Cardiac fibroblast (primary cell): ENCODE measurements at regions not wholly inside any gene's neighbourhood (a gene's known extent, or its start where the extent isn't known, plus 50 kb on each side); places are given as distances from the start of the nearest gene placed in this dataset.

Experiments used
- DNase-seq, 2 donors: peaks; one replicate each; pipeline versions ENCODE4 v3.0.0 to v3.0.0-alpha.2; 2010; ENCODE audit warnings: low read depth in 2 of 2
- H3K4me3 ChIP-seq, 2 donors: replicated peaks in 1 of 2; 1 replicate in 1 of 2; 2 replicates in 1 of 2; pipeline ENCODE4 v1.5.1; 2011; ENCODE audit warnings: low read depth in 2 of 2, low read length in 2 of 2, mild to moderate bottlenecking in 2 of 2, moderate library complexity in 1 of 2
- TF ChIP-seq, protein P1 (sequence below): IDR thresholded peaks from one replicate; pipeline ENCODE4 v1.5.1; 2011; ENCODE audit warnings: low read depth, mild to moderate bottlenecking, low read length, inconsistent platforms

DNA sequence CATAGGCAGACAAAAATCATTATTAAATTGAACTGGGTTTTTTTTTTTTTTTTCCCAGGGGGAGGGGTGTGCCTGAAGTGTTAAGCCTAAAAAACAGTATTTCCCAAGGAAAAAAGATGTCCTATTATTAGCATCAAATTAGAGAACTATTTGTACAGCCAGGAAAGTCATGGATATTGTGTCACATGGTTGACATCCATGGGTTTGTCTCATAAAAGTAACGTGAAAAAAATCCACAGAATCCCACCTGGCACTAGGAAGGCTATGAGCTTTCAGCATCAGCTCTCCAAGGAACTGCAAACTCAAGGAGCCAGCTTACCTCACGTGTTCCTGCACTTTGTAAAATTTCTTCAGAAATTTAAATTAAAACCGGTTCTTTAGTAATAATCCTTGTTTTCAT, 69.1 kb upstream of the EGLN3 start:
- no peak for DNase-seq
- no peak overlapping the region for H3K4me3 ChIP-seq
- TF ChIP-seq, protein P1, sequence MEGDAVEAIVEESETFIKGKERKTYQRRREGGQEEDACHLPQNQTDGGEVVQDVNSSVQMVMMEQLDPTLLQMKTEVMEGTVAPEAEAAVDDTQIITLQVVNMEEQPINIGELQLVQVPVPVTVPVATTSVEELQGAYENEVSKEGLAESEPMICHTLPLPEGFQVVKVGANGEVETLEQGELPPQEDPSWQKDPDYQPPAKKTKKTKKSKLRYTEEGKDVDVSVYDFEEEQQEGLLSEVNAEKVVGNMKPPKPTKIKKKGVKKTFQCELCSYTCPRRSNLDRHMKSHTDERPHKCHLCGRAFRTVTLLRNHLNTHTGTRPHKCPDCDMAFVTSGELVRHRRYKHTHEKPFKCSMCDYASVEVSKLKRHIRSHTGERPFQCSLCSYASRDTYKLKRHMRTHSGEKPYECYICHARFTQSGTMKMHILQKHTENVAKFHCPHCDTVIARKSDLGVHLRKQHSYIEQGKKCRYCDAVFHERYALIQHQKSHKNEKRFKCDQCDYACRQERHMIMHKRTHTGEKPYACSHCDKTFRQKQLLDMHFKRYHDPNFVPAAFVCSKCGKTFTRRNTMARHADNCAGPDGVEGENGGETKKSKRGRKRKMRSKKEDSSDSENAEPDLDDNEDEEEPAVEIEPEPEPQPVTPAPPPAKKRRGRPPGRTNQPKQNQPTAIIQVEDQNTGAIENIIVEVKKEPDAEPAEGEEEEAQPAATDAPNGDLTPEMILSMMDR: no peak

DNA sequence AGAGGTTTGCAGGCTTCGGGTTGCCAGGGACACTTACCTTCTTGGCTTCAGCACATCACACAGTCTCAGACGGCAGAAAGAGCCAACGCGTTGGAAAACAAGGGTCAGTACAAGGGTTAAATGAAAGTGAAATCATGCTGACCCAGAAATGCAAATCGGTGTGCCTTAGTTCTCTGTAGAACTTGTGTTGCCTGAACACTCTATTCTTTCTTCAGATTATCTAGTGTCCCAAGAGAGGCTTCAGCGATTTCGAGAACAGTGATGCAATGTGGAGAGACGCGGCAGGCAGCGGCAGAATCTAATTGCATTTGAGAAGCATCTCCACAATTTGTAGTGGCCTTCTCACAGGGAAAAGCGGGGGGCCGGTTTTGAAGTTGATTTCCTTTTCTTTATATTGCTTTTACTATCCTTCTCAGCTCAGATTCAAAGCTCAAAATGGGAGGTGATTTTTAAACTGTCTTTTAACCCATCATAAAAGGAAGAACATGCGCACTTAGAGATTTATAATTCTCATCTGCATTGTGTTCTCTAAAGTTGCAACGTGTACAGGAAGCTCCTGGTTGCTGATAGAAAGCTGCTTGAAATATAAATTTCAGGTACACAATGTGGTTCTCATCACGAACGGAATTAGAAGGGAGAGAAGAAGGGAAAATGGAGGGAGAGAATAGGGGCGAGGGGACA, 67.8 kb upstream of the EGLN3 start:
- TF ChIP-seq, protein P1: no peak
- peak; percentile 24 to 58 for DNase-seq
- peak overlapping the region in 1 of 2 donors; percentile 7 for H3K4me3 ChIP-seq

DNA sequence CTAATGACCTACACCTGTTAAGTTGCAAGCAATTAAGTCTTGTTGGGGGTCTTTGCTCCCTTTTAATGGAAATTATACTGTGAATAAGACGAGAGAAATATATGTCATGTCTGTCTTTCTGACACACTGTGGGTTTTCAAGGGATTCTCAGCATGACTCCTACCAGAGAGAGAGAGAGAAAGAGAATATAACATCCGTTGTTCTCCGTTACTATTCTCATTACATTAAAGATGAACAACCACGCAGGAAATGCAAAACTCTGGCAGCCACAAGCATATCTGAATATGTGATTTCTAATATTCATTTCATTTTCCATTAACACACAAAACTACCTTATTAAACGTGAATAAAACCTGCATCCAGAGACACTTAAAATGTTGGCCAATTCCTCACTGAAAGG, 67.3 kb upstream of the EGLN3 start:
- TF ChIP-seq, protein P1: no peak
- no peak for DNase-seq

DNA sequence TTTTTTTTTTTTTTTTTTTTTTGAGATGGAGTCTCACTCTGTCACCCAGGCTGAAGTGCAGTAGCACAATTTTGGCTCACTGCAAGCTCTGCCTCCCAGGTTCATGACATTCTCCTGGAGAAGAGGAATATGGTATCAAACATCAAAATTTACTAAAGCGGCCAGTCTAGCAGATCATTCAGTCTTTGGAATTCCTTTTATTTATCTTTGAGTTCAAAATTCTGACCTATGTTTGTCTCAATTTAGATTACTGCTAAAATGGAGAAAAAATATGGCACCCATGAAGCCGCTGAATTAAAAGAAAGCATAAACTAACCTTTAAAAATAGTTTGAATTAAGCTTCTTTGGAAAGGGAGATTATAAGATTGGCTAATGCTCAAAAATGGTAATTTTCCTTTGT, 64.5 kb upstream of the EGLN3 start:
- no peak for DNase-seq
- H3K4me3 ChIP-seq: no peak overlapping the region
- TF ChIP-seq, protein P1: no peak

More for the DNA sequence above, 67.3 kb upstream of the EGLN3 start:
- H3K4me3 ChIP-seq: peak overlapping the region in 1 of 2 donors; percentile 7

DNA sequence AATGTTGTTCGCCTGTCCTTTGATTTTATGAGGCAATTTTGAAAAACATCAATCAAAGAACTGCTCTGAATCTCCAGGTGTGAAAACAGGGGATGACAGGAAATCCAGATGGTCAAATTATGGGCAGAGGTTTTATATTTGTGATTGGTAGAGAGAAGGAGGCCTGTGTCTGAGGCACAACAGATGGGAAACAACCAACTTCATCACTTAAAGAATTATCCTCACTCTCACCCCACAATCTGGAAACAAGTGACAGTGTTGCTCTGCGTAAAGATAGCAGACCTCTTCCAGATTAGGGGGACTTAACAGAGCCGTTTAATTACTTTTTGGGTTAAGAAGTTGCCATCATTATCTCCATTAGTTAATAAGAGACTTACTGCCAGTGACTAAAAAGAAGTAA, 64.1 kb upstream of the EGLN3 start:
- DNase-seq: no peak
- no peak overlapping the region for H3K4me3 ChIP-seq
- TF ChIP-seq, protein P1: no peak

DNA sequence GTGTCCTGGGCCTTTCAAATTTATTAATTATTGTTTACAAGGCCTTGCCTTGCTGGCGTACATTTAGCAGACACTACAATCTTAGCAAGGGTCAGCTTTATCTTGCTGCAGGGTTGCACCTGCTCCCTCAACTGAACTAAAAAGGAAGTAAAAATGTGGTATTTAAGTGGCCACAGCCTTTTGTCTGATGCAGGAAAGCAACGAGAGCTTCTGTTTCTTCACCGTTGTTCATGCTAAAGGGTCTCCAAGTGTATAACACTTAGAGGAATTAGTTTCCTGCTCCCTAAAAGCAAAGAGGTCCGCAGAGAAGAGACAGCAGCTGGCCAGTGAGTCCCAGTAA, 62.8 kb upstream of the EGLN3 start:
- DNase-seq: no peak
- TF ChIP-seq, protein P1: no peak
- H3K4me3 ChIP-seq: no peak overlapping the region

DNA sequence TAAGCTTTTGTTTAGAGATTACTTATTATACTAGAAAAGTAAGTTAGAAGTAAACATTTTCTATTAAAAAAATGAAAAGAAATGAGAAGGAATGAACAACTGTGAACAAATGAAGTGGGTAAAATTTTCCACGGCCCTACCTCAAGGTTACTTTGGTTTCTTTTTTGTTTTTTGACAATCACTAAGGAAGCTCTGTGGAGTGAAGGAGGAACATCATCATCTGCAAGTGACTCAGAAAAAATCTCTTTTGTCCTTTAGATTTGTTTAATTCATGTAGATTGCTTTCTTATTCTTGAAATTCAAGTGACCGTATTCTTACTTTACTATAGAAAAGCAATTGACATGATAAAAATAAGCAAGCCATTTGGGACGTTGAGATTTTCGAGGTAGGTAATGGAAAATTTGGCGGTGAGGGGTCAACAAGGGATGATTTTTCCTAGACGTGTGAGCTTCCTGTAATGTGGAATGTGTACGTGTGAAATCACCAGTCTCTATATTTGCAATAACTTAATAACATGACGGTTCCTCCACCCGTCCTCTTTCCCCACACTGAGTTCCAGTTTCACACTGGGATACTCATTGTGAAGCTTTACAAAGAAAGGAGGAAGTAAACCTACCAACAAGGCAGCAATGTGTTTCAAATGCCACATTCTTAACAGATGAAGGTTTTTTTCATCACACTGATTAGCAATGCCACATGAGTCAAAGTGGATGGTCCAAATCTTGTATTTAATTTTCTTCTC, 62.3 kb upstream of the EGLN3 start:
- no peak for DNase-seq
- H3K4me3 ChIP-seq: no peak overlapping the region
- TF ChIP-seq, protein P1: no peak
